Prostate gland (tissue), 2 donors: ENCODE measurements at regions not wholly inside any gene's neighbourhood (a gene's known extent, or its start where the extent isn't known, plus 50 kb on each side); places are given as distances from the start of the nearest gene placed in this dataset.

Source experiments
- POLR2A ChIP-seq: fragments of 450-650 bp; IDR thresholded peaks from one replicate; pipeline ENCODE4 v1.6.1; 2016; ENCODE audit warnings: antibody characterized with exemption, mild to moderate bottlenecking
- POLR2AphosphoS5 ChIP-seq: sonication (generic); formaldehyde crosslinking; IDR thresholded peaks from one replicate; pipeline ENCODE4 v1.6.1; 2017; ENCODE audit warnings: antibody characterized with exemption
- TF ChIP-seq, protein P1 (sequence below), 4 experiments: fragments of 200-600 bp in 2 of 4; fragments of 450-650 bp in 2 of 4; sonication (generic) in 2 of 4; IDR thresholded peaks; 1 replicate in 3 of 4; 2 replicates in 1 of 4; pipeline ENCODE4 v1.5.1; 2016 to 2019; ENCODE audit warnings: antibody characterized with exemption in 4 of 4, mild to moderate bottlenecking in 2 of 4, moderate library complexity in 2 of 4

DNA sequence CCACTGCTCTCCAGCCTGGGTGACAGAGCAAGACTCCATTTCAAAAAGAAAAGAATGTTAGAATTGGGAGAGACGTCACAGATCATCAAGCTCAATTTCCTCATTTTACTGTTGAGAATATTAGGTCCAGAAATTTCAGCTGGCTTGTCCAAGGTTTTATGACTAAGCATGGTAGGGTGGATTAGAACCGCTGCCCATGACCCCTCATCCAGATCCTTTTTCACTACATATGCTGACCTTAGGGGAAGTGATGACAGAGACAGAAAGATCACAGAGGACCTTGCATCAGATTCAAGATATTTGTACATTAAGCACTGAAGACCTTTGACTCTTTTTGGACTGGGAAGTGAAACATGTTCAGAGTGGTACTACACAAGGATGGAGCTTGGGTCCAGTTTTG is 134.5 kb downstream of the ADAMTS15 start:
- TF ChIP-seq POLR2A, result no peak
- TF ChIP-seq, protein P1, sequence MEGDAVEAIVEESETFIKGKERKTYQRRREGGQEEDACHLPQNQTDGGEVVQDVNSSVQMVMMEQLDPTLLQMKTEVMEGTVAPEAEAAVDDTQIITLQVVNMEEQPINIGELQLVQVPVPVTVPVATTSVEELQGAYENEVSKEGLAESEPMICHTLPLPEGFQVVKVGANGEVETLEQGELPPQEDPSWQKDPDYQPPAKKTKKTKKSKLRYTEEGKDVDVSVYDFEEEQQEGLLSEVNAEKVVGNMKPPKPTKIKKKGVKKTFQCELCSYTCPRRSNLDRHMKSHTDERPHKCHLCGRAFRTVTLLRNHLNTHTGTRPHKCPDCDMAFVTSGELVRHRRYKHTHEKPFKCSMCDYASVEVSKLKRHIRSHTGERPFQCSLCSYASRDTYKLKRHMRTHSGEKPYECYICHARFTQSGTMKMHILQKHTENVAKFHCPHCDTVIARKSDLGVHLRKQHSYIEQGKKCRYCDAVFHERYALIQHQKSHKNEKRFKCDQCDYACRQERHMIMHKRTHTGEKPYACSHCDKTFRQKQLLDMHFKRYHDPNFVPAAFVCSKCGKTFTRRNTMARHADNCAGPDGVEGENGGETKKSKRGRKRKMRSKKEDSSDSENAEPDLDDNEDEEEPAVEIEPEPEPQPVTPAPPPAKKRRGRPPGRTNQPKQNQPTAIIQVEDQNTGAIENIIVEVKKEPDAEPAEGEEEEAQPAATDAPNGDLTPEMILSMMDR (IDR thresholded peaks at IDR 0.05), result no peak
- no peak for TF ChIP-seq POLR2AphosphoS5
